Ascending aorta (tissue), 2 donors: ENCODE measurements at regions not wholly inside any gene's neighbourhood (a gene's known extent, or its start where the extent isn't known, plus 50 kb on each side); places are given as distances from the start of the nearest gene placed in this dataset.

Experiments used
- DNase-seq, 2 donors: peaks; one replicate each; pipeline ENCODE4 v3.0.0-alpha.2; 2019; ENCODE audit warnings: low spot score in 2 of 2
- H3K27ac ChIP-seq, 2 donors: fragments of 200-600 bp; sonication (generic); one replicate each; pipeline ENCODE4 v1.5.1; 2016 to 2017; ENCODE audit warnings: mild to moderate bottlenecking in 1 of 2
- H3K27me3 ChIP-seq: fragments of 200-600 bp; sonication (generic); one replicate; pipeline ENCODE4 v1.5.1; 2017
- H3K36me3 ChIP-seq, 2 donors: fragments of 200-600 bp; sonication (generic); one replicate each; pipeline ENCODE4 v1.5.1; 2016
- H3K4me1 ChIP-seq, 2 donors: fragments of 200-600 bp; sonication (generic); one replicate each; pipeline ENCODE4 v1.5.1; 2016 to 2017; ENCODE audit warnings: mild to moderate bottlenecking in 1 of 2
- H3K4me3 ChIP-seq, 2 donors: fragments of 200-600 bp; sonication (generic); one replicate each; pipeline ENCODE4 v1.5.1; 2016 to 2017; ENCODE audit warnings: mild to moderate bottlenecking in 1 of 2
- H3K9me3 ChIP-seq, 2 donors: fragments of 200-600 bp; sonication (generic); one replicate each; pipeline ENCODE4 v1.5.1; 2016
- CTCF ChIP-seq, 3 experiments: fragments of 200-600 bp in 2 of 3; fragments of 450-650 bp in 1 of 3; sonication (generic) in 2 of 3; IDR thresholded peaks; one replicate each; pipeline ENCODE4 v1.5.1; 2016 to 2019; ENCODE audit warnings: antibody characterized with exemption in 3 of 3, mild to moderate bottlenecking in 1 of 3, moderate library complexity in 1 of 3
- intact Hi-C: fragments of 100-400 bp; cut with DNase I; formaldehyde crosslinking; loops from one replicate; pipeline ENCODE4 v1.15.1; 2023

GRCh38 chr1:18569811-18570545 is 60.7 kb upstream of the PAX7 start:
- Histone ChIP-seq H3K4me3 (no peak overlapping the region), H3K4me1 (no peaks in the 10 kb centered on the region), H3K27me3 (no peaks in the 10 kb centered on the region), H3K9me3 (peaks cover 0 to 3% of the 10 kb centered on the region in 2 donors), H3K27ac (no peak overlapping the region), H3K36me3 (no peaks in the 10 kb centered on the region)
- intact Hi-C loops = no loop called here
- no peak for TF ChIP-seq CTCF (IDR thresholded peaks at IDR 0.05)
- DNase-seq = no peak

- intact Hi-C loops = no loop called here
- DNase-seq = no peak
- H3K4me1 ChIP-seq = no peaks in the 10 kb centered on the region
Observed at GRCh38 chr1:18571275-18571674, 59.4 kb upstream of the PAX7 start.

GRCh38 chr1:18572022-18572880 is 58.4 kb upstream of the PAX7 start:
- intact Hi-C loops = no loop called here

More at GRCh38 chr1:18571275-18571674, 59.4 kb upstream of the PAX7 start:
- Histone ChIP-seq H3K27me3 (no peaks in the 10 kb centered on the region), H3K36me3 (no peaks in the 10 kb centered on the region), H3K9me3 (peaks cover 0 to 3% of the 10 kb centered on the region in 2 donors), H3K4me3 (no peak overlapping the region), H3K27ac (no peak overlapping the region)
- TF ChIP-seq CTCF (IDR thresholded peaks at IDR 0.05) = no peak

GRCh38 chr1:18573170-18573569 is 57.5 kb upstream of the PAX7 start:
- Histone ChIP-seq H3K9me3 (peaks cover 0 to under 1% of the 10 kb centered on the region in 2 donors), H3K4me1 (no peaks in the 10 kb centered on the region), H3K27ac (no peak overlapping the region), H3K36me3 (no peaks in the 10 kb centered on the region), H3K4me3 (no peak overlapping the region), H3K27me3 (no peaks in the 10 kb centered on the region)
- intact Hi-C loops = no loop called here
- DNase-seq = no peak
- TF ChIP-seq CTCF (IDR thresholded peaks at IDR 0.05) = no peak

More at GRCh38 chr1:18572022-18572880, 58.4 kb upstream of the PAX7 start:
- H3K4me3 ChIP-seq = no peak overlapping the region
- H3K27me3 ChIP-seq = no peaks in the 10 kb centered on the region
- H3K36me3 ChIP-seq = no peaks in the 10 kb centered on the region
- TF ChIP-seq CTCF (IDR thresholded peaks at IDR 0.05) = no peak
- no peak for DNase-seq
- H3K27ac ChIP-seq = no peak overlapping the region
- peaks cover 0 to 3% of the 10 kb centered on the region in 2 donors for H3K9me3 ChIP-seq
- H3K4me1 ChIP-seq = no peaks in the 10 kb centered on the region

- Histone ChIP-seq H3K4me1 (no peaks in the 10 kb centered on the region), H3K9me3 (no peaks in the 10 kb centered on the region), H3K27me3 (no peaks in the 10 kb centered on the region), H3K27ac (no peak overlapping the region), H3K36me3 (no peaks in the 10 kb centered on the region), H3K4me3 (no peak overlapping the region)
- intact Hi-C loops = loop anchor here (5.0 kb wide), 1 partner anchor 1082 kb away; no protein-coding TSS in a partner anchor
- TF ChIP-seq CTCF (IDR thresholded peaks at IDR 0.05) = no peak
- no peak for DNase-seq
Observed at GRCh38 chr1:18574754-18575153, 55.9 kb upstream of the PAX7 start.
